GM21367 (cell line): ENCODE measurements at regions not wholly inside any gene's neighbourhood (a gene's known extent, or its start where the extent isn't known, plus 50 kb on each side); places are given as distances from the start of the nearest gene placed in this dataset.

Experiments
- ATAC-seq: cut with Tn5 transposase; IDR thresholded peaks from one replicate; pipeline ENCODE4 v1.9.1; 2021; ENCODE audit not compliant: unreplicated experiment

DNA sequence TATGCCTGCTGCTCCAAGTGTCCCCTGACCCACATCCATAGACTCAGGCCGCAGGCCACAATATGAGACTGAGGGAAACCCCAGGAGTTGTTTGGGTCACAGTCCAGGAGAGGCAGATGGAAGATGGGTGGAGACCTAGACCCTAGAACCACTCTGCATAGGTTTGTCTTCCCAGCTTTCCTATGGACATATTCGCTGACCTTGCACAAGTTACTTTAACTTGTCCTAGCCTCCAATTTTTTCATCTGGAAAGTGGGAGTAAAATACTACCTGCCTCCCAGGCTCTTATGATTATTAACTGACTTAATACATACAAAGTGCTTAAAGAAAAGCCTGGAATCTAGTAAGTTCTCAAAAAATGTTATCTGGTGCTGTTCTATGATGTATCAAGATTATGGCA lies 157.1 kb upstream of the IFNG-AS1 start:
- no peak for ATAC-seq

DNA sequence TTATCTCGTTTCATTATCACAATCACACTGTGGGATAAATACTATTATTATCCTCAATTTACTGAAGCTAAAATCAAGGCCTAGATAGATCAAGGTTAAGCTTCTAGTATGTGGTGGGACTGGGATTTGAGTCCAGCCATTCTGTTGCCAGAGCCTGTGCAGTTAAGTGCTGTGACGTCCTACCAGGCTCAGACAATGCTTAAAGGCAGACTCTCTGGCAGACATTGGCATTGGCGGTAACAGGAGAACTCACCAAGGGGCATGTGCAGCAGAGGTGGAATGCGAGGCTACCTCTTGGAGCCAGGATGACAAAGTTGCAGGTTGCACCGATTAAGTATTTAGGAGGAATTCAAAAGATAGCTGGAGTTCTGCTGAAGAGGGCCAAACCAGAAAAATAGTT lies 155.6 kb upstream of the IFNG-AS1 start:
- no peak for ATAC-seq

- no peak for ATAC-seq
These were observed 151.4 kb upstream of the IFNG-AS1 start for GRCh38 chr12:67837876-67838275.

GRCh38 chr12:67842124-67842523 lies 147.1 kb upstream of the IFNG-AS1 start:
- no peak for ATAC-seq

DNA sequence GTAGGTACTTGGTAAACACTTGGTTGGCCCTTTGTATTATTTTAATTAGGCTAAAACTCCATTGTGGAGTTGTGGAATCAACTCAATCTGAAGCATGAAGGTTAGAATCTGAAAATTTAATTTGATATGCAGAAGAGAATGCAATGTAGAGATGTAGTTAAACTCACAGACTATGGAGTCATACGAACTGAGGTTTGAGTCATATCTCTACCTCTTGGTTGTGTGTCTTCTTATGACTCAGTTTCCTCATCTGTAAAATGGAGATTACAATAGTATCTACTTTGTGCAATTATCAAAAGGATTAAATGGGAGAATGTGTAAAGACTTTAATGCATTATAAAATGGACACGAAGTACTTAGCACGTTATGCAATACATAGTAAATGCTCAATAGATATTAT lies 146.0 kb upstream of the IFNG-AS1 start:
- ATAC-seq: no peak

DNA sequence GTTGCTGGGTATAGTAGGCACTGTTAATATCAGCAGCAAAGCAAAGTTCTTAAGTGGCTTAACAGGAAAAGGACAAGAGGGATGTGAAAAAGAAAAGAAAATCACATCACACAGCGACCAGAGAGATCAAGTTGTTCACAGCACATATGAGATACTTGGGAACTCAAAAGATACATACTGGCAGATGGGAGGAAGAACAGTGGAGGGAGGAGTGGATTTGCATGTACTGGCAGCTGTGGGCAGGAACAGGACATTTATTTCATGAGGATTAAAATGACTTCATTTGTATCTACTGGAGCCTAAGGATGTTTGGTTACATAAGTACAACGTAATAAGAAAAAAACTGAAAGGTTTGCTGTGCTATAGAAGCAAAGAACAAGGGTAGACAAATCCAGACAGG lies 136.5 kb upstream of the IFNG-AS1 start:
- ATAC-seq: no peak

DNA sequence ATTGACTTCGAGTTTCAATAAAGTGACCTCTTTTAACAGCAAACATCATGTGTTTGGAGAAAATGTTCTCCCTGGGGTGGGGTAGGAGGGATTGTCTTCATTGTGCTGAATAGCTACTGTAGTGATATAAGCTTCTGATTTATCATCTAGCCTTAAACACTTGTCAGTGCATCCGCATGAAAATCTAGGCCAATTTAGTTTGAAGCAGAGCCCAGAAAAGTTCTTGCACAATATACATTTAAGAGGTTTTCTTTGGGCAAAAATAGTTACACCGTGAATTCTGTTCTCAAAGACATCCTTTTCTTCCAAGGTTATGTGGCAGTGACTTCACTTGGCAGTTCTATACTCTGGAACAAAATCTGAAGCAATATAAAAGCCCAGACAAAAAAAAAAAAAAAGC lies 136.0 kb upstream of the IFNG-AS1 start:
- no peak for ATAC-seq

GRCh38 chr12:67854351-67854750 lies 134.9 kb upstream of the IFNG-AS1 start:
- ATAC-seq: no peak

GRCh38 chr12:67855103-67855502 lies 134.1 kb upstream of the IFNG-AS1 start:
- no peak for ATAC-seq

DNA sequence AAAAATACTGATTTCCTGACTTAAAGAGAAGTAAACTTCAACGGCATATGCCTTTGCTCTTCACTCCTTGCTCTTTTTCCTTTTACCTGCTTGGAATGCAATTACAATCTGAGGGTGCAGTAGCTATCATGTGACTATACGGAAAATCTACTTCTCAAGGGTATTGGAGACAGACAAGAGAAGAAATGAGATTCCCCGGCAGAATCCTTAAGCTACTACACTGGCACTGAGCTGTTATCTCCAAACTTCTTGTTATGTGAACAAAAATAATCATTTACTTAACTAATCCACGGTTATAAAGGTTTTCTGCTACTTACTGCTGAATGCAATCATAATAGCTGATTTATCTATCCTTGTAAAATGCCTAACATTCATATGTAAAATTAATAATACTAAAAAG lies 118.0 kb upstream of the IFNG-AS1 start:
- no peak for ATAC-seq

DNA sequence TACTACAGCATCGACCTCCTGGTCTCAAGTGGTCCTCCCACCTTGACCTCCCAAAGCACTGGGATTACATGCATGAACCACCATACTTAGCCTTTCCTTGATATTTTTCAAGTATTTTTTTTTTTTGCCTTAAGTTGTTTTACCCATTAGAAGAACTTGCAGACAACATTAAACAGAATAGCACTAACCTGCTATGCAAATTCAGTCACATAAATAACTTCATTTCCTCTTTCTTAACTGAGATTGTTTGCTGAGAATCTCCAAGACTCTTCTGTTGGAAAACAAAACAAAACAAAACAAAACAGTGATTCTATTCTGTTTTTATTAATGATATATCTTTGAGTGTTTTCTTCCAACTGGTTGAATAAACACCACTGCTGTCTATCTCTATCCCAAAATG lies 115.9 kb upstream of the IFNG-AS1 start:
- ATAC-seq: peak; percentile 68

DNA sequence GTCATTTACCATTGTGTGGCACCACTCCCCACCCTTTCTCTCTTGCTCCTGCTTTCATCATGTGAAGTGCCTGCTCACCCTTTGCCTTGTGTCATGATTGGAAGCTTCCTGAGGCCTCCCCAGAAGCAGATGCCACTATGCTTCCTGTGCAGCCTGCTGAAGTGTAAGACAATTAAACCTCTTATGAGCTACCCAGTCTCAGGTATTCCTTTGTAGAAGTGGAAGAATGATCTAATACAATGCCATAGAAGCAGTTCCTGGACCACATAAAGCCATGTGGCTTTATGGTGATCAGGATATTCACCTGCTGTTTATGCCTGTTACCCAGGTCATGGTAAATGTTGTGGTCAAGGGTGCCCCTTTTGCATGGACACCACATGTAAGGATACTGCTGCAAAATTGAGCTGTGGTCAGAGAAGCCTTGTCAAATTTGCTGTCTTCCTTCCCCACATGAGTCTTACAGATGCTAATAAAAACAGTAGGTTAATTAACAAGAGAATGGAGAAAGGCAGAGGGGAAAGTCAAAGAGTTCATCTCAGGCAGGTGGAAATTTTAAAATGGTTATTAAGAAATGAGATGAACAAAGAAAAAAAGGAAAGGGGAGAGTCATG lies 112.8 kb upstream of the IFNG-AS1 start:
- ATAC-seq: no peak

DNA sequence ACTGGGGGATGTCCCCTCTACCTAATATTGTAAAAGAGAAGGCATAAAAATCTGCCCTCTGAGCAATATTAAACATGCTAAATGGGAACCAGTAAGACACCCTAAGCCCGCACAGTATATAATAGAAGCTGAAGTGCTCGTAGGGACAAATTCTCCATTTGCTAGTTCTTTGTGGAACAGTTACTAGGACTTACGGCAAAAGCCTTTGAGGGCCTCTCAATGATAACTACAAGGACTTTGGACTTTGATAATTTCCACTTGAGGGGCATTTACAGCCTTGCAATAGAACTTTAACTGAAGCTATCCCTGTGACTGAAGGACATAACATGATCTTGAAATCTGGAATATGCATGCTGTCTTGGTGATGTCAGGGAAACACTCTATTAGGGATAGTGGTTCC lies 111.5 kb upstream of the IFNG-AS1 start:
- no peak for ATAC-seq

GRCh38 chr12:67879937-67880336 lies 109.3 kb upstream of the IFNG-AS1 start:
- ATAC-seq: no peak

DNA sequence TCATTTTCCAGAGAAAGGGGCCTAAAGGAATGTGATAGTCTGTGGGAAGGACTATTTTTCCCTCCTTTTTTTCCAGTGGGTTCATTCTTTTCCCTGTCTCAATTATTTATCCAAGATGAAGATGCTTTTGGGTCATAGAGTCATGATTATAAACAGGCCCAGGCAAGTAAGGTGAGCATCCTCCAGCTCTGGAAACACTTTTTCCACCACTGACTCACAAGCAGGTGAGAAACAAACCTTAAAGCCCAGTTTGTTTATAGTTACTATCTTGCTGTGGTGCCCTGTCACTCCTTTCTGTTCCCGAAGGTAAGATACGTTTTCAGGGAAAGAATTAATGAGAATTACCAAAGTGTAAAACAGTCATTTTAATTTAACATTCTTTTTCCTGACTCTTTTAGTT lies 107.7 kb upstream of the IFNG-AS1 start:
- ATAC-seq: no peak

GRCh38 chr12:67884596-67884995 lies 104.7 kb upstream of the IFNG-AS1 start:
- ATAC-seq: no peak

GRCh38 chr12:67885375-67886169 lies 103.7 kb upstream of the IFNG-AS1 start:
- ATAC-seq: no peak

DNA sequence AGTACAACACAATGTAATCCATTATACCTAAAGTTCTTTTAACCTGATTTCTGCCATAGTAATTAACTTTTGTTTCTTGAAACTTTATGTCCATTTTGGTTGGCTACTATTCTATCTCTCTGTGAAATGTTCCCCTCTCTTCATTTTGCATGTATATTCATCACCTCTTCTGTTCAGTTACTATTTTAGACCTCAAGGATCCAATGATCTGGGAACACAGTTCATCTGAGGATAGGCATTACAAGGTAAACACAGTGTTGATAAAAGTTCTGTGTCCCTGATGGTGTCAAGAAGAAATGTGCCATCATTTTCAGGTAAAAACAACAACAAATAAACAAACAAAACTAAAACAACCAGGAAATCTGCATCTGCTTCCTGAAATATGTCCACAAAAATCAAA lies 102.2 kb upstream of the IFNG-AS1 start:
- ATAC-seq: no peak

- ATAC-seq: no peak
These were observed 99.3 kb upstream of the IFNG-AS1 start for GRCh38 chr12:67889931-67890330.

DNA sequence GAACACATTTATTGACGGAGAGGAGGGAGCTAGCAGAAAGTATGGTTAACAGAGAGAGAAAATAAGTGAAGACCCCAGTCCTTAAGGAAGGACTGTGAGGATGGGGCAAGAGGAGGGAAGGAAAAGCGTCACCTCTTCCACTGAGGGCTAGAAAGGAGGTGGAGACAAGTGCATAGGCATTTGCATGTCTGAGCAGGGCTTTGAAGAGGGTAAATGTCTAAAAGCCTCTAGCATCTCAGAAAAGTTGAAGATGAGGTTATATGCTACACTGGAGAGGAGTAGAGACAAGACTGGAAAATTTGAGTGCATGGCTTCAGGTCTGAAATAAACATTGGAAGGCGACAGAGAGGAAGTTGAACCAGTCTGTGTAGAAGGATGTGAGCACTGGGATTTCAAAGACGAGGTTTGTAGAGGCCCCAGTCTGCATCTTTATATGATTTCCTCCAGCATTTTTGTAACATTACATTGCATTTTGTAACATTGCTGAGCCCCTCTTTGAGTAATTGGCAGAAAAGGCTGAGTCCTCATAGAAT lies 98.5 kb upstream of the IFNG-AS1 start:
- ATAC-seq: no peak

DNA sequence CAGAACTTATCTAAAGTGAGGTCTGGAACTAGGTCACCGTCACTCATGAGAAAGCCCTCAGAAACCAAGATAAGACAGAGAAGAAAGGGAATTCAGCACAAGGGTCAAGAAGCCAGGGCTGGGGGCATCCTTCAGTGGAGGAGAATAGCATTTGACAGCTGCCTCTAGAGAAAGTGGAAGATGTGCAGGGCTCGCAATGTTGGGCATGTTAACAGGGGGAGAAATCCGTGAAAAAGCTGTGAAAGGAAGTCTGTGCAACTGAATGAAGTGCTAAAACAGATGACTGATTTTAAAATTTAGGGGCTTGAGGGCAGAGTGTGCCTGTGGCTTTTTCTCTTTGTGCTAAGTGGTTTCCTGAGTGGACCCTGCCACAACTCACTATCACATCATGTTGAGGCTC lies 97.7 kb upstream of the IFNG-AS1 start:
- ATAC-seq: no peak

DNA sequence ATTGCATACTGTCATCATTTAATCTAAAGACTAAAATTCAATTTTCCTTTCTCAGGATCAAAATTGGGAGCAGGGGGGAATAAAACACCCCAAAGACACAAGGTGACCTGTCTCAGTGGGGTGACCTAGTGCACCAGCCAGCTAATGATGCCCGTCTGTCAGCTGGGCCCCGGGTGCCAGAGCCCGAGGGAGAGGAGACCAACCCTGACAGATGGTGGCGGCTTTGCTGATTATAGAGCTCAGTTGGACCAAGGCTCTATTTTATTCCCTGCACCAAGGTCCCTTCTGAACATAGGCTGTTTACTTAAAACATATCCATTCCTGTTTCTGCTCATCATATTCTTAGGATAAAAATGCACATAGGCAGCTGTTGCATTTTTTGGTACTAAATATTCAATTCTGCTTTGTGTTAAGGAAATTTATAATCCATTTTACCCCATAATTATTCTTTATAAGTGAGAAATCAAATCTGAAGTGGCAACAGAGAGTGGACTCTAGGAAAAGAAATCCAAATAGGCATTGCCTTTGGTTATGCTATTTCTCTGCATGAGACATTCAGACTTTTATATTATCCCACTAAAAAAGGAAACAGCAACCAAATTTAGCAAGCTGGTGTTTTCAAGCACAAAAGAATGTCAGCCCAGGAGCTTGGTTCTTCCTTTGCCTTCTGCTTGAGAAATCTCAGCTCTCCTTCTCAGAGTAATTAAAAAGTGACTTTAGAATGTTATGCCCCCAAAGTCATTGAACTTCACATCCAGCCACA lies 96.8 kb upstream of the IFNG-AS1 start:
- no peak for ATAC-seq
